ENCODE measurements at regions not wholly inside any gene's neighbourhood (a gene's known extent, or its start where the extent isn't known, plus 50 kb on each side); places are given as distances from the start of the nearest gene placed in this dataset.

- DNase-seq (ENCODE audit: low read depth in 2 of 2), result no peak
Observed at GRCh38 chr6:9408402-9409117, 973.2 kb upstream of the SLC35B3 start.

GRCh38 chr6:9405825-9406224 lies 970.5 kb upstream of the SLC35B3 start:
- DNase-seq (ENCODE audit: low read depth in 2 of 2), result no peak

- DNase-seq (ENCODE audit: low read depth in 2 of 2), result no peak
Observed at GRCh38 chr6:9405369-9405768, 970.0 kb upstream of the SLC35B3 start.

- DNase-seq (ENCODE audit: low read depth in 2 of 2), result no peak
Observed at GRCh38 chr6:9404351-9405146, 969.2 kb upstream of the SLC35B3 start.

- no peak for DNase-seq (ENCODE audit: low read depth in 2 of 2)
Observed at GRCh38 chr6:9403736-9404135, 968.4 kb upstream of the SLC35B3 start.

- DNase-seq (ENCODE audit: low read depth in 2 of 2), result no peak
Observed at GRCh38 chr6:9401960-9402359, 966.6 kb upstream of the SLC35B3 start.

GRCh38 chr6:9399916-9400315 lies 964.6 kb upstream of the SLC35B3 start:
- DNase-seq (ENCODE audit: low read depth in 2 of 2), result no peak

- no peak for DNase-seq (ENCODE audit: low read depth in 2 of 2)
Observed at GRCh38 chr6:9398767-9399373, 963.5 kb upstream of the SLC35B3 start.

- no peak for DNase-seq (ENCODE audit: low read depth in 2 of 2)
Observed at GRCh38 chr6:9398071-9398766, 962.9 kb upstream of the SLC35B3 start.

GRCh38 chr6:9388596-9388995 lies 953.3 kb upstream of the SLC35B3 start:
- no peak for DNase-seq (ENCODE audit: low read depth in 2 of 2)

- DNase-seq (ENCODE audit: low read depth in 2 of 2), result no peak
Observed at GRCh38 chr6:9380568-9380967, 945.2 kb upstream of the SLC35B3 start.

- no peak for DNase-seq (ENCODE audit: low read depth in 2 of 2)
Observed at GRCh38 chr6:9373308-9373707, 938.0 kb upstream of the SLC35B3 start.

GRCh38 chr6:9370480-9370879 lies 935.1 kb upstream of the SLC35B3 start:
- no peak for DNase-seq (ENCODE audit: low read depth in 2 of 2)

- DNase-seq (ENCODE audit: low read depth in 2 of 2), result no peak
Observed at GRCh38 chr6:9365378-9365777, 930.0 kb upstream of the SLC35B3 start.

GRCh38 chr6:9361749-9362148 lies 926.4 kb upstream of the SLC35B3 start:
- DNase-seq (ENCODE audit: low read depth in 2 of 2), result no peak

GRCh38 chr6:9360881-9361280 lies 925.5 kb upstream of the SLC35B3 start:
- no peak for DNase-seq (ENCODE audit: low read depth in 2 of 2)

- no peak for DNase-seq (ENCODE audit: low read depth in 2 of 2)
Observed at GRCh38 chr6:9347608-9348007, 912.3 kb upstream of the SLC35B3 start.

- no peak for DNase-seq (ENCODE audit: low read depth in 2 of 2)
Observed at GRCh38 chr6:9346923-9347322, 911.6 kb upstream of the SLC35B3 start.

GRCh38 chr6:9335431-9335830 lies 900.1 kb upstream of the SLC35B3 start:
- DNase-seq (ENCODE audit: low read depth in 2 of 2), result no peak

GRCh38 chr6:9334979-9335378 lies 899.6 kb upstream of the SLC35B3 start:
- no peak for DNase-seq (ENCODE audit: low read depth in 2 of 2)

- no peak for DNase-seq (ENCODE audit: low read depth in 2 of 2)
Observed at GRCh38 chr6:9332241-9332780, 897.0 kb upstream of the SLC35B3 start.

GRCh38 chr6:9316831-9317230 lies 881.5 kb upstream of the SLC35B3 start:
- no peak for DNase-seq (ENCODE audit: low read depth in 2 of 2)

All from stimulated activated CD8-positive, alpha-beta memory T cell treated with anti-CD3 and anti-CD28 coated beads, Interleukin-7, amount 100 ng/mL, for 1 hour (primary cell).